ENCODE measurements at regions not wholly inside any gene's neighbourhood (a gene's known extent, or its start where the extent isn't known, plus 50 kb on each side); places are given as distances from the start of the nearest gene placed in this dataset.
A peak's percentile ranks its signal among the peaks of the same experiment; 100 is the strongest.

- 79 to 80% methylated on average over 6 of the region's 6 CpGs for WGBS, 2 donors
- intact Hi-C loops (cut with DNase I; ENCODE audit: low total_unique reads), result no loop called here
- TF ChIP-seq POLR2A (IDR thresholded peaks at IDR 0.05), result no peak
- TF ChIP-seq, protein P1, sequence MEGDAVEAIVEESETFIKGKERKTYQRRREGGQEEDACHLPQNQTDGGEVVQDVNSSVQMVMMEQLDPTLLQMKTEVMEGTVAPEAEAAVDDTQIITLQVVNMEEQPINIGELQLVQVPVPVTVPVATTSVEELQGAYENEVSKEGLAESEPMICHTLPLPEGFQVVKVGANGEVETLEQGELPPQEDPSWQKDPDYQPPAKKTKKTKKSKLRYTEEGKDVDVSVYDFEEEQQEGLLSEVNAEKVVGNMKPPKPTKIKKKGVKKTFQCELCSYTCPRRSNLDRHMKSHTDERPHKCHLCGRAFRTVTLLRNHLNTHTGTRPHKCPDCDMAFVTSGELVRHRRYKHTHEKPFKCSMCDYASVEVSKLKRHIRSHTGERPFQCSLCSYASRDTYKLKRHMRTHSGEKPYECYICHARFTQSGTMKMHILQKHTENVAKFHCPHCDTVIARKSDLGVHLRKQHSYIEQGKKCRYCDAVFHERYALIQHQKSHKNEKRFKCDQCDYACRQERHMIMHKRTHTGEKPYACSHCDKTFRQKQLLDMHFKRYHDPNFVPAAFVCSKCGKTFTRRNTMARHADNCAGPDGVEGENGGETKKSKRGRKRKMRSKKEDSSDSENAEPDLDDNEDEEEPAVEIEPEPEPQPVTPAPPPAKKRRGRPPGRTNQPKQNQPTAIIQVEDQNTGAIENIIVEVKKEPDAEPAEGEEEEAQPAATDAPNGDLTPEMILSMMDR (IDR thresholded peaks at IDR 0.05), result no peak
- no peak overlapping the region for H3K4me3 ChIP-seq (ENCODE audit: low read depth, poor library complexity, severe bottlenecking)
- no peak for DNase-seq (ENCODE audit: low spot score in 2 of 2)
Observed at GRCh38 chr9:135320943-135321342, 158.6 kb upstream of the PPP1R26 start.

GRCh38 chr9:135321580-135321979 lies 158.0 kb upstream of the PPP1R26 start:
- DNase-seq (ENCODE audit: low spot score in 2 of 2), result no peak
- intact Hi-C loops (cut with DNase I; ENCODE audit: low total_unique reads), result no loop called here
- TF ChIP-seq POLR2A (IDR thresholded peaks at IDR 0.05), result no peak
- TF ChIP-seq, protein P1 (IDR thresholded peaks at IDR 0.05), result no peak
- no peak overlapping the region for H3K4me3 ChIP-seq (ENCODE audit: low read depth, poor library complexity, severe bottlenecking)
- WGBS, 2 donors, result 74 to 77% methylated on average over 4 of the region's 4 CpGs

- intact Hi-C loops (cut with DNase I; ENCODE audit: low total_unique reads), result no loop called here
- no peak for DNase-seq (ENCODE audit: low spot score in 2 of 2)
- no peak for TF ChIP-seq POLR2A (IDR thresholded peaks at IDR 0.05)
- TF ChIP-seq, protein P1 (IDR thresholded peaks at IDR 0.05), result no peak
- H3K4me3 ChIP-seq (ENCODE audit: low read depth, poor library complexity, severe bottlenecking), result no peak overlapping the region
- 70 to 78% methylated on average over 6 of the region's 6 CpGs for WGBS, 2 donors
Observed at GRCh38 chr9:135324329-135324728, 155.3 kb upstream of the PPP1R26 start.

DNA sequence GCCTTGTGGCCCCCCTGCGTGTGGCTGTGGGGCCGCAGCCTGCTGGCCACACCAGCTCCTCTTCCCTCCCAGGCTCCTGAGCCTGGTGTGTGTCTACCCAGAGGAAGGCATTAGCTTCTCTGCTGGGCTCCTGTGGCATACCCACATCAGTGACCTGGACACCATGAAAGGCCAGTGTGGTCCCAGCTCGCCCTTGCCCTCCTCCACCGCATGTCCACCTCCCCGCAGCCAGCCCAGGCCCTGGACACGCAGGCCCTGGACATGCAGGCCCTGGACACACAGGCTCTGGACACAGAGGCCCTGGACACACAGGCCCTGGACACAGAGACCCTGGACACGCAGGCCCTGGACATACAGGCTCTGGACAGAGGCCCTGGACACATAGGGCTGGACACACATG lies 153.4 kb upstream of the PPP1R26 start:
- DNase-seq (ENCODE audit: low spot score in 2 of 2), result peak in 1 of 2 donors; percentile 72
- intact Hi-C loops (cut with DNase I; ENCODE audit: low total_unique reads), result no loop called here
- TF ChIP-seq, protein P1 (IDR thresholded peaks at IDR 0.05), result no peak
- no peak for TF ChIP-seq POLR2A (IDR thresholded peaks at IDR 0.05)
- no peak overlapping the region for H3K4me3 ChIP-seq (ENCODE audit: low read depth, poor library complexity, severe bottlenecking)
- WGBS, 2 donors, result 62 to 87% methylated on average over 3 to 7 of the region's 7 CpGs

- 84 to 88% methylated on average over 10 to 11 of the region's 11 CpGs for WGBS, 2 donors
- no peak for DNase-seq (ENCODE audit: low spot score in 2 of 2)
- intact Hi-C loops (cut with DNase I; ENCODE audit: low total_unique reads), result no loop called here
- no peak overlapping the region for H3K4me3 ChIP-seq (ENCODE audit: low read depth, poor library complexity, severe bottlenecking)
- TF ChIP-seq, protein P1 (IDR thresholded peaks at IDR 0.05), result no peak
- TF ChIP-seq POLR2A (IDR thresholded peaks at IDR 0.05), result no peak
Observed at GRCh38 chr9:135326633-135327152, 152.9 kb upstream of the PPP1R26 start.
